ENCODE measurements at regions not wholly inside any gene's neighbourhood (a gene's known extent, or its start where the extent isn't known, plus 50 kb on each side); places are given as distances from the start of the nearest gene placed in this dataset.

DNA sequence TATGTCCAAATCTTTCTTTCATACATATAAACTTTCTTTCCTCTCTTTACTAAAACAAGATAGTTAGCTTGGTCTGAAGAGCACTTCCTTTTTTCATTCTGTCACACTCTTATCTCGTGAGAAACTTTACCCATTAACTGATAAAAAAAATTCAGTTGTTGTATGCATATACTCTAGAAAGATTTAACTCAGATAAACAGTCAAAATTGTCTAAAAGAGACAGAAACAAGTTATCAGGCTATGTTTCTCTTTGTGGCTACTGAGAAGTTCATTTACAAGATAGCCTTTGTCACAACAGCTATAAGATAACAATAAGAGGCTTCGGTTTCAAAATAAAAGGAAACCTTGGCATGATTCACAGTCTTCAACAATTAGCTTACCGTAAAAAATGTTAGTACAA lies 235.7 kb upstream of the ATP10A start:
- TF ChIP-seq, protein P1, sequence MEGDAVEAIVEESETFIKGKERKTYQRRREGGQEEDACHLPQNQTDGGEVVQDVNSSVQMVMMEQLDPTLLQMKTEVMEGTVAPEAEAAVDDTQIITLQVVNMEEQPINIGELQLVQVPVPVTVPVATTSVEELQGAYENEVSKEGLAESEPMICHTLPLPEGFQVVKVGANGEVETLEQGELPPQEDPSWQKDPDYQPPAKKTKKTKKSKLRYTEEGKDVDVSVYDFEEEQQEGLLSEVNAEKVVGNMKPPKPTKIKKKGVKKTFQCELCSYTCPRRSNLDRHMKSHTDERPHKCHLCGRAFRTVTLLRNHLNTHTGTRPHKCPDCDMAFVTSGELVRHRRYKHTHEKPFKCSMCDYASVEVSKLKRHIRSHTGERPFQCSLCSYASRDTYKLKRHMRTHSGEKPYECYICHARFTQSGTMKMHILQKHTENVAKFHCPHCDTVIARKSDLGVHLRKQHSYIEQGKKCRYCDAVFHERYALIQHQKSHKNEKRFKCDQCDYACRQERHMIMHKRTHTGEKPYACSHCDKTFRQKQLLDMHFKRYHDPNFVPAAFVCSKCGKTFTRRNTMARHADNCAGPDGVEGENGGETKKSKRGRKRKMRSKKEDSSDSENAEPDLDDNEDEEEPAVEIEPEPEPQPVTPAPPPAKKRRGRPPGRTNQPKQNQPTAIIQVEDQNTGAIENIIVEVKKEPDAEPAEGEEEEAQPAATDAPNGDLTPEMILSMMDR (IDR thresholded peaks at IDR 0.05) = no peak
- TF ChIP-seq POLR2A (IDR thresholded peaks at IDR 0.05) = no peak
